Parathyroid adenoma (tissue), 2 donors: ENCODE measurements at regions not wholly inside any gene's neighbourhood (a gene's known extent, or its start where the extent isn't known, plus 50 kb on each side); places are given as distances from the start of the nearest gene placed in this dataset.

Source experiments
- H2AFZ ChIP-seq: fragments of 300-600 bp; sonication (generic); one replicate; pipeline ENCODE4 v1.7.0; 2017; ENCODE audit warnings: antibody characterized with exemption, mild to moderate bottlenecking
- H3K27ac ChIP-seq: fragments of 300-600 bp; sonication (generic); one replicate; pipeline ENCODE4 v1.7.0; 2017
- H3K27me3 ChIP-seq: fragments of 300-600 bp; sonication (generic); one replicate; pipeline ENCODE4 v1.7.0; 2017; ENCODE audit warnings: low read length; ENCODE audit not compliant: control insufficient read depth, insufficient read depth
- H3K36me3 ChIP-seq: fragments of 300-600 bp; sonication (generic); one replicate; pipeline ENCODE4 v1.7.0; 2017; ENCODE audit warnings: low read length; ENCODE audit not compliant: control insufficient read depth, insufficient read depth
- H3K4me1 ChIP-seq: fragments of 300-600 bp; sonication (generic); one replicate; pipeline ENCODE4 v1.7.0; 2017; ENCODE audit warnings: control low read depth
- H3K4me2 ChIP-seq: fragments of 300-600 bp; sonication (generic); one replicate; pipeline ENCODE4 v1.7.0; 2017; ENCODE audit warnings: low read length
- H3K4me3 ChIP-seq: fragments of 300-600 bp; sonication (generic); one replicate; pipeline ENCODE4 v1.7.0; 2017; ENCODE audit warnings: low read depth, low read length
- H3K79me2 ChIP-seq: fragments of 300-600 bp; sonication (generic); one replicate; pipeline ENCODE4 v1.7.0; 2017; ENCODE audit warnings: control low read depth
- H3K9ac ChIP-seq: fragments of 300-600 bp; sonication (generic); one replicate; pipeline ENCODE4 v1.7.0; 2017; ENCODE audit warnings: mild to moderate bottlenecking
- H3K9me3 ChIP-seq: fragments of 300-600 bp; sonication (generic); one replicate; pipeline ENCODE4 v1.7.0; 2017; ENCODE audit warnings: low read length; ENCODE audit not compliant: control insufficient read depth
- TF ChIP-seq, protein P1 (sequence below): fragments of 300-600 bp; sonication (generic); IDR thresholded peaks from one replicate; pipeline ENCODE4 v1.7.0; 2017; ENCODE audit warnings: antibody characterized with exemption, mild to moderate bottlenecking
- donor health status: primary hyperparathyroidism.

DNA sequence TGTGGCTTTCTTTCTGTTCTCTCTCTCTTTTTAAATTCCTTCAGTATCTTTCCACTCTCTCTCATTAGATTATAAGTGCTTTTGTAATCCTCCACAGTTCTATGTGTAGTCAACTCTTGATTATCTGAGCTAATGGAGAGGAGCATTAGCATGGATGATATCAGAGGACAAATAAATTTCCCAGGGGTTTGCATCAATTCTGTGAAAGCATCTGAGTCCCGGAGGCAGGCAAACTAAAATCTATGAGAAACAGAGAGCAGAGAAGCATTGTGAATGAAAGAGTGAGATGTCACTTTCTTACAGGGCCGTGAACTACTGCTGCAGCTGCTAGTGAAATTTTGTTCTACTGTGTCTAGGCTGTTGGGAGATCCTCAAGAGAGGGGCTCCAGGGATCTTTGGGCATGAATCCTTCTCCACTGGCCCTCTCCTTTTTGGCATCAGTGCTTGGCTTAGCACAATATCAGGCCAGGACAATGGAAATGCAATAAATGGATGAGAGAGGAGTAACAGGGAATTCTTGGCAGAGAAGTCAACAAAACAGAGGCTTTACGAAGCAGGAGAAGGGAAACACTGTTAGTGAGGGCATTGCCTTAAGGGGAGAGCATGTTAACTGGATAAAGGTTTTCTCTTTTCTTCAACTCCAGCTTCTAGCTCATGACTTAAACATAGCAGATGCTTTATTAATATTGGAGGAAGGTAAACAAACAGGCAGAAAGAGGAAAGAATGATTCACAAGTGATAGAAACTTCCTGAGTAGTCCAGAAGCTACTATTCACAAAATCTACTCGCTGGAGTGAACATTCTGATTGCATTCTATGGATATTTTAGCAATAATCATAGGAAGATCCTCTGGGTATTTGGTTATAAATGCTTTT, 847.0 kb upstream of the MAP3K7 start:
- TF ChIP-seq, protein P1, sequence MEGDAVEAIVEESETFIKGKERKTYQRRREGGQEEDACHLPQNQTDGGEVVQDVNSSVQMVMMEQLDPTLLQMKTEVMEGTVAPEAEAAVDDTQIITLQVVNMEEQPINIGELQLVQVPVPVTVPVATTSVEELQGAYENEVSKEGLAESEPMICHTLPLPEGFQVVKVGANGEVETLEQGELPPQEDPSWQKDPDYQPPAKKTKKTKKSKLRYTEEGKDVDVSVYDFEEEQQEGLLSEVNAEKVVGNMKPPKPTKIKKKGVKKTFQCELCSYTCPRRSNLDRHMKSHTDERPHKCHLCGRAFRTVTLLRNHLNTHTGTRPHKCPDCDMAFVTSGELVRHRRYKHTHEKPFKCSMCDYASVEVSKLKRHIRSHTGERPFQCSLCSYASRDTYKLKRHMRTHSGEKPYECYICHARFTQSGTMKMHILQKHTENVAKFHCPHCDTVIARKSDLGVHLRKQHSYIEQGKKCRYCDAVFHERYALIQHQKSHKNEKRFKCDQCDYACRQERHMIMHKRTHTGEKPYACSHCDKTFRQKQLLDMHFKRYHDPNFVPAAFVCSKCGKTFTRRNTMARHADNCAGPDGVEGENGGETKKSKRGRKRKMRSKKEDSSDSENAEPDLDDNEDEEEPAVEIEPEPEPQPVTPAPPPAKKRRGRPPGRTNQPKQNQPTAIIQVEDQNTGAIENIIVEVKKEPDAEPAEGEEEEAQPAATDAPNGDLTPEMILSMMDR, result no peak
- Histone ChIP-seq H3K79me2 (no peaks in the 10 kb centered on the region), H2AFZ (no peak overlapping the region), H3K27ac (no peak overlapping the region), H3K9me3 (no peaks in the 10 kb centered on the region), H3K27me3 (no peaks in the 10 kb centered on the region), H3K4me3 (no peak overlapping the region), H3K4me2 (no peak overlapping the region), H3K4me1 (no peaks in the 10 kb centered on the region), H3K36me3 (no peaks in the 10 kb centered on the region), H3K9ac (no peak overlapping the region)

DNA sequence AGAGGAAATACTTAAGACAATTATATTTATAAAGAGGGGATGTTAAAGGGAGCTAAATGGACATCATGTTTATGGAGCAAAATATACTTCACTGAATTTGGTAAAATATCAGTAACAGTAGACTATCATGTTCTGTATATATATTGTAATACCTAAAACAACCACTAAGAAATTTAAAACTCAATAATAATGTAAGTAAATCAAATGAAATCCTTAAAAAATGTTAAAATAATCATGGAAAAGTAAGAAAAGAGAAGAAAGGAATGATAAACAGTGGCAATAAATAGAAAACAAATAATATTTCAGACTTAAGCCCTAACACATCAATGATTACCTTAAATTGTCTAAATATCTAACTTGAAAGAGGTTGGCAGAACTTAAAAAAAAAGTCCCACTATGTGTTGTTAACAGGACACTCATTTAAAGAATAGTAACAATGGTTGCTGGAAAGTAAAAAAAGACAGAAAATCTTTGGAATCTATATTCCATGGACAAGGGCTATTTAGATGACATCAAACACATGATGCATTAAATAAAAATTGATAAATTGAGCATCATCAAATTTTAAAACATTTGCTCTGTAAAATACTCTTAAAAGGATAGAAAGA, 842.2 kb upstream of the MAP3K7 start:
- Histone ChIP-seq H2AFZ (no peak overlapping the region), H3K9ac (no peak overlapping the region), H3K36me3 (no peaks in the 10 kb centered on the region), H3K9me3 (no peaks in the 10 kb centered on the region), H3K4me2 (no peak overlapping the region), H3K27me3 (no peaks in the 10 kb centered on the region), H3K27ac (no peak overlapping the region), H3K4me3 (no peak overlapping the region), H3K79me2 (no peaks in the 10 kb centered on the region), H3K4me1 (no peaks in the 10 kb centered on the region)
- TF ChIP-seq, protein P1, result no peak

DNA sequence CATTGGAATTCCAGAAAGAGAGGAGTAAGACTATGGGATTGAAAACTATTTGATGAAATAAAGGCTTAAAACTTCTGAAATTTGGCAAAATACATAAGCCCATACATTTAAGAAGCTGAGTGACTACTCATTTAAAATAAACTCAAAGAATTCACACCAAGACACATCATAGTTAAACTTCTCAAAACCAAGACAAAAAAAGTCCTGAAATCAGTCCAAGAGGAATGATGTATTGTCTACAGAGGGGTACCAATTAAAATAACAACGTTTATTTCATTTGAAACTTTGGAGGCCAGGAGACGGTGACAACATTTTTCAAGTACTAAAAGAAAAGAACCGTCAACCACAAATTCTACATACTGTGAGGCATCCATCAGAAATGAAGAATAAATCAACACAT, 841.4 kb upstream of the MAP3K7 start:
- Histone ChIP-seq H3K4me3 (no peak overlapping the region), H3K9ac (no peak overlapping the region), H3K79me2 (no peaks in the 10 kb centered on the region), H3K9me3 (no peaks in the 10 kb centered on the region), H3K27ac (no peak overlapping the region), H3K36me3 (no peaks in the 10 kb centered on the region), H3K27me3 (no peaks in the 10 kb centered on the region), H3K4me2 (no peak overlapping the region), H2AFZ (no peak overlapping the region), H3K4me1 (no peaks in the 10 kb centered on the region)
- TF ChIP-seq, protein P1, result no peak

DNA sequence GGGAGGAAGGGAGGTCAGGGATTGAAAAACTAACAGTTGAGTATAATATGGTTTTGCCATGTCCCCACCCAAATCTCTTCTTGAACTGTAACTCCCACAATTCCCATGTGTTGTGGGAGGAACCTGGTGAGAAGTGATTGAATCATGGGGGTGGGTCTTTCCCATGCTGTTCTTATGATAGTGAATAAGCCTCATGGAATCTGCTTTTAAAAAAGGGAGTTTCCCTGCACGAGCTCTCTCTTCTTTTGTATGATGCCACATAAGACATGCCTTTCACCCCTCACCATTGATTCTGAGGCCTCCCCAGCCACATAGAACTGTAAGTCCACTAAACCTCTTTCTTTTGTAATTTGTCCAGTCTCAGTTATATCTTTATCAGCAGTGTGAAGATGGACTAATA, 833.4 kb upstream of the MAP3K7 start:
- H3K27me3 ChIP-seq, result no peaks in the 10 kb centered on the region
- no peak overlapping the region for H3K27ac ChIP-seq
- H3K9me3 ChIP-seq, result no peaks in the 10 kb centered on the region

More for the DNA sequence above, 833.4 kb upstream of the MAP3K7 start:
- H3K79me2 ChIP-seq, result no peaks in the 10 kb centered on the region
- no peak overlapping the region for H3K4me3 ChIP-seq
- TF ChIP-seq, protein P1, result no peak
- H3K36me3 ChIP-seq, result no peaks in the 10 kb centered on the region
- no peak overlapping the region for H3K9ac ChIP-seq
- no peaks in the 10 kb centered on the region for H3K4me1 ChIP-seq
- no peak overlapping the region for H3K4me2 ChIP-seq
- no peak overlapping the region for H2AFZ ChIP-seq
